ENCODE measurements at regions not wholly inside any gene's neighbourhood (a gene's known extent, or its start where the extent isn't known, plus 50 kb on each side); places are given as distances from the start of the nearest gene placed in this dataset.

DNA sequence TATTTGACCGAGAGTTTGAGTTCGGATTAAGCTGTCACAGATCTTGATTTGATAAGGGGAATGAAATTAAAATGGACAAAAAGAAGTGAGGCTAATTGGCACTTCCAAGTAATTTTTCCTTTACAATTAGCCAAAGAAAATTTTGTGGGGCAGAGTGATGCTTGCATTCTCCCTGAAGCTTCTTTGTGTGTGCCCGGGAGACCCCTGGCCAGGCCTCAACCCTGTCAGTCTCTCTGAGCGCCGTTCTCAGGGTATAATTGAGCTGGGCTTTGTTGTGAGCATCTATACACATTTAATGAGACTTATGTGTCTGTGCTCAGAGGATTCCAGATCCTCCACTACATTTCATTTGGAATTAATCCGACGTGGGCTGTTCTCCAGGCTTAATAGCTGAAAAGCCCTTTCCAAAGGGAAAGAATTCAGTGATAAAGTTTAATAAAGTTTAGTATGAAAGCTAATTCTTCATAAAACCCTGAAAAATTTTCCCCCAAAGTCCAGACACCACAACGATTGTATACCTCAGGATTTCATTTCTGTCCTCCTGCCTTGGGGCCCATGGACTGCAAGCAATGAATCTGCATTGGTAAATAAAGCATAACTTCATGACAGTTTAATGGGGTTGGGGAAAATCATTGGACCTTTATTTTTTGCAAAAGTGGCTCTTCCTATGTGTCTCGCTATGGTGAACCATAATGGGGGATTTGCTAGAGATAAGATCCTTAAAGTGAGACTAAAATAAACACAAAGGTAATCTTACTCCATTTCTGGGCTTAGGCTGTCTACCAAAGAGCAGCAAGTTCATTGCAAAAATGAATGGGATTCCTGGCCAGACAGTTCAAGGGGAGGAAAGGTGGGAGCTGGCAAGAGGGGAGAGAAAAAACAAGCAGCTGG is 292.6 kb downstream of the C12orf75 start:
- Histone ChIP-seq H3K4me1 (ENCODE audit: control insufficient read depth in 1 of 2, insufficient read depth in 1 of 2, low read depth in 1 of 2, low read length in 1 of 2) (no peaks in the 10 kb centered on the region), H3K9me3 (no peaks in the 10 kb centered on the region), H3K27ac (no peak overlapping the region), H3K4me3 (ENCODE audit: low read depth in 1 of 2, low read length in 1 of 2) (no peak overlapping the region), H3K27me3 (no peaks in the 10 kb centered on the region), H3K36me3 (no peaks in the 10 kb centered on the region)
- TF ChIP-seq, protein P1, sequence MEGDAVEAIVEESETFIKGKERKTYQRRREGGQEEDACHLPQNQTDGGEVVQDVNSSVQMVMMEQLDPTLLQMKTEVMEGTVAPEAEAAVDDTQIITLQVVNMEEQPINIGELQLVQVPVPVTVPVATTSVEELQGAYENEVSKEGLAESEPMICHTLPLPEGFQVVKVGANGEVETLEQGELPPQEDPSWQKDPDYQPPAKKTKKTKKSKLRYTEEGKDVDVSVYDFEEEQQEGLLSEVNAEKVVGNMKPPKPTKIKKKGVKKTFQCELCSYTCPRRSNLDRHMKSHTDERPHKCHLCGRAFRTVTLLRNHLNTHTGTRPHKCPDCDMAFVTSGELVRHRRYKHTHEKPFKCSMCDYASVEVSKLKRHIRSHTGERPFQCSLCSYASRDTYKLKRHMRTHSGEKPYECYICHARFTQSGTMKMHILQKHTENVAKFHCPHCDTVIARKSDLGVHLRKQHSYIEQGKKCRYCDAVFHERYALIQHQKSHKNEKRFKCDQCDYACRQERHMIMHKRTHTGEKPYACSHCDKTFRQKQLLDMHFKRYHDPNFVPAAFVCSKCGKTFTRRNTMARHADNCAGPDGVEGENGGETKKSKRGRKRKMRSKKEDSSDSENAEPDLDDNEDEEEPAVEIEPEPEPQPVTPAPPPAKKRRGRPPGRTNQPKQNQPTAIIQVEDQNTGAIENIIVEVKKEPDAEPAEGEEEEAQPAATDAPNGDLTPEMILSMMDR (IDR thresholded peaks at IDR 0.05) = no peak

DNA sequence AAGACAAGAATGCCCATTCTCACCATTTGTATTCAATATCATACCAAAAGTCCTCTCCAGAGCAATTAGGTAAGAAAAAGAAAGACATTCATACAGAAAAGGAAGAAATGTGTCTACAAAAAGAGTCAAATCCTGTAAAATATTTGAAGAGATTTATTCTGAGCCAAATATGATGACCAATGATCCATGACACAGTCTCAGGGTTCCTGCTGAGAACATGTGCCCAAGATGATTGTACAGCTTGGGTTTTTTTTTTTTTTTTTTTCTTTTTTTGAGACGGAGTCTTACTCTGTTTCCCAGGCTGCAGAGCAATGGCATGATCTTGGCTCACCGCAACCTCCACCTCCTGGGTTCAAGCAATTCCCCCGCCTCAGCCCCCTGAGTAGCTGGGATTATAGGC is 296.2 kb downstream of the C12orf75 start:
- Histone ChIP-seq H3K36me3 (no peaks in the 10 kb centered on the region), H3K27me3 (no peaks in the 10 kb centered on the region), H3K4me3 (ENCODE audit: low read depth in 1 of 2, low read length in 1 of 2) (no peak overlapping the region), H3K9me3 (no peaks in the 10 kb centered on the region), H3K27ac (no peak overlapping the region), H3K4me1 (ENCODE audit: control insufficient read depth in 1 of 2, insufficient read depth in 1 of 2, low read depth in 1 of 2, low read length in 1 of 2) (no peaks in the 10 kb centered on the region)
- TF ChIP-seq, protein P1 (IDR thresholded peaks at IDR 0.05) = no peak

DNA sequence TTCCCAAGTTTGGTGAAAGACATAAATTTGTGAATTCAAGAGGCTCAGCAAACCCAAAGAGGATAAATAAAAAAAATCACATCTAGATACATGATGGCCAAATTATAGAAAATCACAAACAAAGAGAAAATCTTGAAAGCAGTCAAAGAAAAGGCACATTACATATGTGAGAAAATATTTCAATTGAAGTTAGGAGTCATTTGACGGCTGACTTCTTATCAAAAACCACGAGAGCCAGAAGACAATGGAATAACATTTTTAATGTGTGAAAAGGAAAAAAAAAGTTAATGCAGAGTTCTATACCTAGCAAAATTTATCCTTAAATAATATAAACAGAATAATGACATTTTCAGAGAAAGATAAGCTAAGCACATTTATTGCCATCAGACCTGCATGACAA is 307.0 kb downstream of the C12orf75 start:
- H3K9me3 ChIP-seq = no peaks in the 10 kb centered on the region
- TF ChIP-seq, protein P1 (IDR thresholded peaks at IDR 0.05) = no peak
- no peaks in the 10 kb centered on the region for H3K36me3 ChIP-seq
- H3K27me3 ChIP-seq = no peaks in the 10 kb centered on the region
- no peak overlapping the region for H3K27ac ChIP-seq
- no peak overlapping the region for H3K4me3 ChIP-seq (ENCODE audit: low read depth in 1 of 2, low read length in 1 of 2)
- H3K4me1 ChIP-seq (ENCODE audit: control insufficient read depth in 1 of 2, insufficient read depth in 1 of 2, low read depth in 1 of 2, low read length in 1 of 2) = no peaks in the 10 kb centered on the region

DNA sequence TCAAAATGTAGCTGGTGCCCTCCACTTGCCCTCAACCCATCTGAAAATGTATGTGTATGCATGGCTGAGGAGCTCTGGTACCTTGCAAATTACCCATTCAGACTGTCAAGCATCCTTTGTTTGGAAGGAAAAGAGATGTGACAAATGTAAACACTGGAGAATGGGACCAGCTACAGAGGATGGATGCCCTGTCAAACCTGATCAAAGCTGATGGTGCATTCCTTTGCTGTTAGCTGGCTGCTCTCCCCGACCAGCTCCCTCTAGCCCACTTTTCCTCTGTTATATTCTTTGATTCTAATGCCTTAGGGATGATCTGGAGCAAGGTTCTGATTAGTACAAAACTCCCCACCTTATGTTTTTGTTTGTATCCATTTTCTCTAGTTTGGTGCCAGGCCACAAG is 310.3 kb downstream of the C12orf75 start:
- H3K4me3 ChIP-seq (ENCODE audit: low read depth in 1 of 2, low read length in 1 of 2) = no peak overlapping the region
- H3K9me3 ChIP-seq = no peaks in the 10 kb centered on the region
- TF ChIP-seq, protein P1 (IDR thresholded peaks at IDR 0.05) = no peak
- H3K27me3 ChIP-seq = no peaks in the 10 kb centered on the region
- no peaks in the 10 kb centered on the region for H3K36me3 ChIP-seq
- H3K27ac ChIP-seq = no peak overlapping the region
- H3K4me1 ChIP-seq (ENCODE audit: control insufficient read depth in 1 of 2, insufficient read depth in 1 of 2, low read depth in 1 of 2, low read length in 1 of 2) = no peaks in the 10 kb centered on the region

DNA sequence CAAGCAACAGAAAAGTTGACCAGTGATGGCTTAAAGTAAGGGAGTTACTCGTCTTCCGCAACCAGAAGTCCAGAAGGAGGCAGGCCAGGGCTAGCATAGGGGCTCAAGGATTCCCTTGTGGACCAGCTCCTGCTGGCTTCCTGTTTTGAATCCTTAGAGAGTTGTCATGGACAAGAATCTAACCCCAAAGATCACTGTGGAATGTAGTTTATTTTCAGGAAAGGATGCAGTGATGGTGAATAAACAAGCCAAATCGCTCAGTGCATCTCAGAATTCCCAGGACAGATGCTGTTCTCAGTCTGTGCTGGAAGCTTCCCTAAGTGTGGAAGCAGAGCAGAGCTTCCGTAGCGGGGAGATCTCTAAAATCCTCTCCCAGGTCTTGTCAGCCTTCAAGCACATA is 311.3 kb downstream of the C12orf75 start:
- TF ChIP-seq, protein P1 (IDR thresholded peaks at IDR 0.05) = no peak
- no peaks in the 10 kb centered on the region for H3K4me1 ChIP-seq (ENCODE audit: control insufficient read depth in 1 of 2, insufficient read depth in 1 of 2, low read depth in 1 of 2, low read length in 1 of 2)
- no peak overlapping the region for H3K27ac ChIP-seq
- H3K9me3 ChIP-seq = no peaks in the 10 kb centered on the region
- no peaks in the 10 kb centered on the region for H3K27me3 ChIP-seq
- H3K4me3 ChIP-seq (ENCODE audit: low read depth in 1 of 2, low read length in 1 of 2) = no peak overlapping the region
- no peaks in the 10 kb centered on the region for H3K36me3 ChIP-seq

All from neutrophil (primary cell).